A549 (cell line): ENCODE measurements at regions not wholly inside any gene's neighbourhood (a gene's known extent, or its start where the extent isn't known, plus 50 kb on each side); places are given as distances from the start of the nearest gene placed in this dataset.

Experiments used
- CBX2 ChIP-seq: fragments of 200-600 bp; sonication (generic); IDR thresholded peaks from 2 replicates; pipeline ENCODE4 v1.6.1; 2016; ENCODE audit warnings: low read depth, mild to moderate bottlenecking, borderline replicate concordance
- CBX8 ChIP-seq: fragments of 200-600 bp; sonication (generic); IDR thresholded peaks from 2 replicates; pipeline ENCODE4 v1.6.1; 2016
- CHD2 ChIP-seq: fragments of 150-350 bp; IDR thresholded peaks from 2 replicates; pipeline ENCODE4 v1.6.1; 2014; ENCODE audit warnings: low read length; ENCODE audit not compliant: partially characterized antibody
- ELK1 ChIP-seq: fragments of 150-350 bp; IDR thresholded peaks from 2 replicates; pipeline ENCODE4 v1.6.1; 2014; ENCODE audit warnings: low read depth, mild to moderate bottlenecking, low read length
- KDM1A ChIP-seq: fragments of 200-600 bp; sonication (generic); IDR thresholded peaks from 2 replicates; pipeline ENCODE4 v1.6.1; 2016; ENCODE audit warnings: low read depth, mild to moderate bottlenecking
- MYC ChIP-seq: IDR thresholded peaks from 2 replicates; pipeline ENCODE4 v1.6.1; 2012; ENCODE audit warnings: mild to moderate bottlenecking, inconsistent platforms, low read length, improper control_type of control experiment, borderline replicate concordance
- POLR2A ChIP-seq: IDR thresholded peaks from 2 replicates; pipeline ENCODE4 v1.6.1; 2012; ENCODE audit warnings: mild to moderate bottlenecking, low read length
- RCOR1 ChIP-seq: fragments of 150-350 bp; IDR thresholded peaks from 2 replicates; pipeline ENCODE4 v1.6.1; 2014; ENCODE audit warnings: antibody characterized with exemption, low read length, low read depth
- REST ChIP-seq: fragments of 200-600 bp; sonication (generic); IDR thresholded peaks from 2 replicates; pipeline ENCODE4 v1.6.1; 2016; ENCODE audit warnings: antibody characterized with exemption, mild to moderate bottlenecking, moderate library complexity
- TF ChIP-seq, protein P1 (sequence below): fragments of >200 bp; sonication (Bioruptor Twin); formaldehyde crosslinking; IDR thresholded peaks from 3 replicates; pipeline ENCODE4 v1.5.1; 2016

- TF ChIP-seq, protein P1, sequence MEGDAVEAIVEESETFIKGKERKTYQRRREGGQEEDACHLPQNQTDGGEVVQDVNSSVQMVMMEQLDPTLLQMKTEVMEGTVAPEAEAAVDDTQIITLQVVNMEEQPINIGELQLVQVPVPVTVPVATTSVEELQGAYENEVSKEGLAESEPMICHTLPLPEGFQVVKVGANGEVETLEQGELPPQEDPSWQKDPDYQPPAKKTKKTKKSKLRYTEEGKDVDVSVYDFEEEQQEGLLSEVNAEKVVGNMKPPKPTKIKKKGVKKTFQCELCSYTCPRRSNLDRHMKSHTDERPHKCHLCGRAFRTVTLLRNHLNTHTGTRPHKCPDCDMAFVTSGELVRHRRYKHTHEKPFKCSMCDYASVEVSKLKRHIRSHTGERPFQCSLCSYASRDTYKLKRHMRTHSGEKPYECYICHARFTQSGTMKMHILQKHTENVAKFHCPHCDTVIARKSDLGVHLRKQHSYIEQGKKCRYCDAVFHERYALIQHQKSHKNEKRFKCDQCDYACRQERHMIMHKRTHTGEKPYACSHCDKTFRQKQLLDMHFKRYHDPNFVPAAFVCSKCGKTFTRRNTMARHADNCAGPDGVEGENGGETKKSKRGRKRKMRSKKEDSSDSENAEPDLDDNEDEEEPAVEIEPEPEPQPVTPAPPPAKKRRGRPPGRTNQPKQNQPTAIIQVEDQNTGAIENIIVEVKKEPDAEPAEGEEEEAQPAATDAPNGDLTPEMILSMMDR = no peak
- TF ChIP-seq CBX8 (no peak), REST (no peak), KDM1A (no peak), RCOR1 (no peak), CHD2 (no peak), POLR2A (no peak), CBX2 (no peak), MYC (no peak), ELK1 (no peak)
Measured at GRCh38 chr20:40341561-40341960, 347.5 kb downstream of the MAFB start.
